HG02885 (cell line): ENCODE measurements at regions not wholly inside any gene's neighbourhood (a gene's known extent, or its start where the extent isn't known, plus 50 kb on each side); places are given as distances from the start of the nearest gene placed in this dataset.
"Not testable (repeated sequence)": the region's sequence is repeated elsewhere in the genome, so short reads cannot be mapped to it uniquely, and the experiment has no call there.

Experiments used
- ATAC-seq: cut with Tn5 transposase; IDR thresholded peaks from one replicate; pipeline ENCODE4 v1.9.1; 2021; ENCODE audit warnings: mild to moderate bottlenecking; ENCODE audit not compliant: unreplicated experiment, poor library complexity

DNA sequence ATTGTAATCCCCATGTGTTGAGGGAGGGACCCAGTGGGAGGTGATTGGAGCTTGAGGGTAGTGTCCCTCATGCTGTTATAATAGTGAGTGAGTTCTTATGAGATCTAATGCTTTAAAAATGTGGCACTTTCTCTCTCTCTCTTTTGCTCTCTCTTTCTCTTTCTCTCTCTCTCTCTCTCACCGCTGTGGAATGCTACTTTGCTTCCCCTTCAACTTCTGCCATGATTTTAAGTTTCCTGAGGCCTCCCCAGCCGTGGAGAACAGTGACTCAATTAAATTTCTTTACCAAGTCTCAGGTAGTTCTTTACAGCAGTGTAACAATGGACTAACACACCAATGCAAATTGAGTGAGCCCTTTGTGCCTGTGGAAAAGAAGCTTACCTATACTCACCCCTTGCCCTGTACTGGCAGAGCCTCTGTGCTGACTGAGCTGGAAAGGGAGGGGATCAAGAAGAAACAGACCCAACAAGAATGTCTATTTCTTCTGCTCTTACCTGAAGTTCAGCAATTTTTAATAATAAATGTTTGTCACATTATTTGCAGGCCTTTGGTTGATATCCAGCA is 642.5 kb upstream of the KCND2 start:
- ATAC-seq: no peak

DNA sequence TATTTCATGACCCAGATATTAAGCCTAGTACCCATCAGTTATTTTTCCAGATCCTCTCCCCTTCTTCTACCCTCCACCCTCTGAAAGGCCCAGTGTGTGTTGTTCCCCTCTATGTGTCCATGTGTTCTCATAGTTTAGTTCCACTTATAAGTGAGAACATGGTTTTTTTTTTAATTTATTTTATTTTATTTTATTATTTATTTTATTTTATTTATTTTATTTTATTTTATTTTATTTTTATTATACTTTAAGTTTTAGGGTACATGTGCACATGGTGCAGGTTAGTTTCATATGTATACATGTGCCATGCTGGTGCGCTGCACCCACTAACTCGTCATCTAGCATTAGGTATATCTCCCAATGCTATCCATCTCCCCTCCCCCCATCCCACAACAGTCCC is 639.2 kb upstream of the KCND2 start:
- not testable (repeated sequence) for ATAC-seq

DNA sequence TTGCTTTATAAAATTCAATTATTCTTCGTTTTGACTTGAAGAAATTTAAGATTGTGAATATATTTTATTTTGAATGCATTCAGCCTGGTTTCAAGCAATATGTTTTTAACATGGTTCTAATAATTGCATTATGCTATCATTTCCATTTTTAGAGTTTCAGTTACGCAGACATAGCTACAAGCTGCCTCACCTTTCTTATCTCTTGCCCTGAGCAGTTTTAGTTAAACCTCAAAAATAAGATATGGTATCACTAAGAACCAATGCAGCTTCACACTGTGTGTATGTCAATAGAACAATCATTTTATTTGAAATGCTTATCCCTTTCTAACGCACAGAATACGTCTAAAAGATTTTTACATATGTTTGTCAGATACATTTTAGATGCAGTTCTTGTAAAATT is 632.6 kb upstream of the KCND2 start:
- ATAC-seq: no peak

DNA sequence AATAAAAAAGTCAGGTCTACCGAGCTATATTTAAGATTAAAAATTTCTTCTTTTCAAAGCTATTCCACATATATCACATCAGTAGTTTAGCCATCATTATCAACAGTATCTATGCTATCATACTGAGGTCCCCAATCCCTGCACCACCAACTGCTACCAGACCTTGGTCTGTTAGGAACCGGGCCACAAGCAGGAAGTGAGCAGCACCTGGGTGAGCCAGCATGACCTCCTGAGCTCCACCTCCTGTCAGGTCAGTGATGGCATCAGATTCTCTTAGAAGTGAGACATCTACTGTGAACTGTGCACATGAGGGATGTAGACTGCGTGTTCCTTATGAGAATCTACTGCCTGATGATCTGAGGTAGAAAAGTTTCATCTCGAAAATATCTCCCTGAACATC is 632.1 kb upstream of the KCND2 start:
- ATAC-seq: no peak

DNA sequence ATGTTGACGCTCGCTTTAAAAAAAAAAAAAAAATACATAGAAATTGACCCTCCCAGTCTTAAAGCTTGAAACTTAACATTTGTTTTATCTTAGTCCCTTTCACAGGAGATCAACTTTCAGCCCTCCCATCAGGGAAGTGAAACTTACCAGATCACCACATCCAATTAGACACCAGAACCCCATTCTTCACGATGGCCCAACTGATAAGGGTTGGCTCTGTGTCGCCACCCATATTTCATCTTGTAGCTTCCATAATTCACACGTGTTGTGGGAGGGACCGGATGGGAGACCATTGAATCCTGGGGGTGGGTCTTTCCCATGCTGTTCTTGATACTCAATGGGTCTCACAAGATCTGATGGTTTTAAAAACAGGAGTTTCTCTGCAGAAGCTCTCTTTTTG is 629.4 kb upstream of the KCND2 start:
- no peak for ATAC-seq

DNA sequence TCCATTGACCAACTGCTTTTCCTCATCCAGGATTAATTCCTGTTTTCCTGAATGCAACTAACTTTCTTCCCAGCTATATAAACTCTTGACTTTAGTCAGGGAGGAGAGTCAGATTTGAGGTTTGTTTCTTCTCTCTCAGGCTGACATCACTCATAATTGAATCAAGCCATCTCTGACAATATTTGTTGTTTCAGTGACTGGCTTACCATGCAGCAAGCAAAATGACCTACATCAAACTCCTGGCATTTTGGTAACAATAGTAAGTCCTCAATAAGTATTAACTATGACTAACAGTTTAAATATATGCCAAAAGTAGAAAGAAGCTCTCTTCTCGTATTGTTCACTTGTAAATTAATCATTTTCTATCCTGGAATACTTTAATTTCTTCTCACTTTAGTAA is 625.7 kb upstream of the KCND2 start:
- ATAC-seq: no peak

DNA sequence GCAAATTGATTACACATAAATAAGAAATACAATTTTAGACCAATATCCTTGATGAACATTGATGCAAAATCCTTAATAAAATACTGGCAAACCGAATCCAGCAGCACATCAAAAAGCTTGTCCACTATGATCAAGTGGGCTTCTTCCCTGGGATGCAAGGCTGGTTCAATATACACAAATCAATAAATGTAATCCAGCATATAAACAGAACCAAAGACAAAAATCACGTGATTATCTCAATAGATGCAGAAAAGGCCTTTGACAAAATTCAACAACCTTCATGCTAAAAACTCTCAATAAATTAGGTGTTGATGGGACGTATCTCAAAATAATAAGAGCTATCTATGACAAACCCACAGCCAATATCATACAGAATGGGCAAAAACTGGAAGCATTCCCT is 624.2 kb upstream of the KCND2 start:
- ATAC-seq: not testable (repeated sequence)

DNA sequence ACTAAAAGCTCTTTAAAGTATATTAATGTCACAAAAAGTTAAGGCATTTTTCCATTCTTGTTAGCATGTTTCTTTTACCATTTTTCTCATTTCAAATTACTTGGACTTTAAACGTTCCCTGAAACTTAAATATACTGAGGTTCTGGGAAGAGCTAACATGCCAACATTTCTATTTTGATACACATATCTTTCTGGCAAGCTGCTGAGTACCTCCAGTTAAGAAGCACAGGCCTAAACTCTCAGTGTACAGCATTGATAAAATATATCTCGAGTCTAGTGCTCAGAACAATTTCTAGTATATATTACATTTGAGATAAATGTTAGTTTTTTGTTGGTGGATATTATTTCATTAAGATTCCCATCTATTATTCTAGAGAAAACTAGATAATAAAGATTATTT is 612.9 kb upstream of the KCND2 start:
- ATAC-seq: no peak

DNA sequence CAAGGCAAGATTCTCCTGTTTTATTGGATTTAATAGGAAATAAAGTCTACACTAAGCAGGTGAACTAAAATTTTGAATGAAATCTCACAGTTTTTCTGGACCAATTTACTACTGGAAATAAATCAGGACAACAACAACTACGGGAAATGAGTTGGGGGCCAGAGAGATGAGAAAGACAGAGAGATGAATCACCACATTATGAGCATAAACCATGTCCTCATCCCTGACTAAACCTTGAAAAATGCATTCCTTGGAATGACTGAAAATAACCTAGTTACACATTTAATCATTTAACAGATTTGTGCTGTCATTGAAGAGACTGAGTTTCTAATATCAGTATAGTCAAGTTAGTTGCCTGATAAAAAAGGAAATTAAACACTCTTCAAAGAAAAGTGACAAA is 608.4 kb upstream of the KCND2 start:
- ATAC-seq: no peak

DNA sequence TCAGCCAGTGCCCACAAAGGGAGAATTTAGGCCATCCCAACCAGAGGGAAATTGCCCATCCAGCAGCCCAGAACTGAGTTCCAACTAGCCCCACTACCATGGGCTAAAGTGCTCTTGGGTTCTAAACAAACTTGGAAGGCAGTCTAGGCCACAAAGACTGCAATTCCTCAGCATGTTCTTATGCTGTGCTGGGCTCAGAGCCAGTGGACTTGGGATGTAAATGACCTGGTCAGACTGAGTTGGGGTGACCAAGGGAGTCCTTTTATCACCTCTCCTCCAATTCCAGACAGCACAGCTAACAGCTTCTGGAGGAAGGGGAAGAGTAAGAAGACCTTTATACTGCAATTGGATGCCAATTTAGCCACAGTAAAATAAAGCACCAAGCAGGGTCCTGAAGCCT is 607.2 kb upstream of the KCND2 start:
- no peak for ATAC-seq

DNA sequence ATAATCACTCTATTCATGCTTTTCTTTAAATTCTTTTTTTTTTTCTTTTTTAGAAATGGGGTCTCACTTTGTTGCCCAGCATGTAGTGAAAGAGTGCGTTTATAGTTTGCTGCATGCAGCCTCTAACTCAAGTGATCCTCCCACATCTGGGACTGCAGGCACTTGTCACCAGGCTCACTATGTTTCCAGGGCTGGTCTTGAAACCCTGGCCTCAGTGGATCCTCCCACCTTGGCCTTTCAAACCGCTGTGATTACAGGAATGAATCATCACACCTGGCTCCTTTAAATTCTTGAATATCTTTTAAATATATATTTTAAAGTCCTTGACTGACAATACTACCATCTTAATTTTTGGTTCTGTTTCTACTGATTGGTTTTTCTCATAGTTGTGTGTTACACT is 591.6 kb upstream of the KCND2 start:
- ATAC-seq: no peak

DNA sequence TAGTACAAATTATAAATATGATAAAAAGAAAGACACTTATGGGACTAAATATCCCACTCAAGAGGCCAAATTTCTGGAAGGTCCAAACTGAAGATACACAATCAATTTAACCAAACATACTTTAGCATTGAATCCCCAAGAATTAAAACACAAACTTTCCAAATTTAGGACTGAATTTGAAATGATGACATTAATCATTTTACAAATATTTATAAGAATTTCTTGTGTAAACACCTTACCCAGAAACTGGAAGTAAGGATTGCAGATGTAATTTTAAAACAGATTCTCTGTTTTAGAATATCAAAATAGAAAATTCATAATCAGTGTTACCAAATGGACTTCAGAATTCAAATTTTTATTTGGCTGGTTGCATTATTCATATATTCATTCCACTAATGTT is 588.2 kb upstream of the KCND2 start:
- no peak for ATAC-seq

DNA sequence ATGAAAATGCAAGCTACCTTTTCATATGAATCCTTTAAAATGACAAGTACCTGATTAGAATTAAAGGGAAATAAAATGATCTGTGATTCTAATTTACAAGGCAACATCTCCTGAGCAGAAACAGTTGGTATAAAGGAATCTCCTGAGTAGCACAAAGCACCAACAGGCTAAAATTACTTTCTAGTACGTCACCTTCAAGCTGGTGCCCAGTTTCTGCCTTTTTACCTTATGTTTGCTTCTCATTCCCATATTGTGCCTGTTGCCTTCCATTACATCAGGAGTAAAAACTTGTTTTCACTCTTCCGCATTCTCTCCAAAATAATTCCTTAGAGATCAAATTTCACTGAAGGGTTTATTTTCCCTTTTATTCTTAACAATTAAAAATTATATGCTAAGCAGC is 587.1 kb upstream of the KCND2 start:
- no peak for ATAC-seq

DNA sequence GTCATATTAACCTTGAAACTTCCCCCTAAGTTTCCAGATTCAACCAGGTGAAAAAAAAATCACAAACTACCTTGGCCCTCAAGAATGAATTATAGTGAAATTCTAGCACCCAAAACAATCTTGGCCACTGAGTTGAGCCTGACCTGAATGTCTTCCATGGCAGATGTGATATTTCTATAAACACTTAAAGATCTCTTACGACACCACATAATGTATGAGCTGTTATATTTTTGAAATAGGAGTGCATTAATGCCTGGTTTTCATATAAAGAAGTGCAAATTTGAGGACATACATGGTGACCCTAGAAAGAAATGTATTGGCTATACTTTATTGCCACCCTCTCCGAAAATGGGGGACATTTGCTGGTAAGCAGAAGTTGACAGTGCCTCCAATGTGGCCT is 584.1 kb upstream of the KCND2 start:
- no peak for ATAC-seq

DNA sequence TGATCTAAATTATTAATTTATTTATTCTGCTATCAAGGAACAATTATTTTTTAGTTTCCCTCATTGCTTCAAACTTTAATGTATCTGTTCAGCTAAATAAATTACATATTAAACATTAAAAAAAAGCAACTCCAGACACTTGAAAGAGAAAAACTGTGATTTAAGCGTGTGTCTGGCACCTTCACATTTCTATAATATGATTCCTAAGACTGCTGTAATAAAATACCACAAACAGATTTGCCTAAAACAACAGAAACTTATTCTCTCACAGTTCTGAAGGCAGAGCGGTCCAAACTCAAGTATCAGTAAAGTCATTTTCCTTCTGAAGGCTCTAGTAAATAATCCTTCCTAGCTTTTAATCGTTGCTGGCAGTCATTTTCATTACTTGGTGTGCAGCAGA is 580.4 kb upstream of the KCND2 start:
- no peak for ATAC-seq

DNA sequence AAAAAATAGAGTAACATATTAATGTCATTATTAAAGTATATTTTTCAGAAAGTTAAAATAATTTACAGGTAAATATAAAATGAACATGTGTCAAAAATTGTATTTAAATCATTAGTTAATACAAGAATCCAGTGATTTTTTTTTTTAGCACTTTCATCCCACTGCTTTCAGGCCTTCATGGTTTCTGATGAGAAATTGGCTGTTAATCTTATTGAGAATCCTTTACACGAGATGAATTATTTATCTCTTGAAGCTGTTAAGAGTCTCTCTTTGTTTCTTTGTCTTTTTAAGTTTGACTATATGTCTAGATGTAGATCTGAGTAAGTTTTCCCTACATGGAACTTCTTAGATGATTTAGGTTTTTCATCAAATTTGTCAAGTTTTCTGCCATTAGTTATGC is 578.5 kb upstream of the KCND2 start:
- no peak for ATAC-seq

DNA sequence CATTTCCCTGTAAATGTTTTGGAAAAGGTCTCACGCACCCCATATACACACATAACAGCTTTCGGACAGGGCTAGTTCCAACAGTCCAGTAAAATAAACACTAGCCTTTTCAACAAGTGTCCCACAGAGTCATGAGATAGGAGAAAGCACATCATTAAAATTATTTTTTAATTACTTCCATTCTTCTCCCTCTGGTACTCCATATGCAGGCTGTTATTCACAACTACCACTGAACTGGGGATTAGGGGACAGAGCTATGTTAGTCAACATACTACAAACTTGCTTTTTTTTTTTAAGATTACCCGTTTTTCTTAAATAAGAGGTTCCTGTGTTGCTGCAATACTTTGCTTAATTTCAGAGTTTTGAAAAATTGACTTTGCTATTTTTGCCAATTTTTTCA is 576.6 kb upstream of the KCND2 start:
- ATAC-seq: no peak

DNA sequence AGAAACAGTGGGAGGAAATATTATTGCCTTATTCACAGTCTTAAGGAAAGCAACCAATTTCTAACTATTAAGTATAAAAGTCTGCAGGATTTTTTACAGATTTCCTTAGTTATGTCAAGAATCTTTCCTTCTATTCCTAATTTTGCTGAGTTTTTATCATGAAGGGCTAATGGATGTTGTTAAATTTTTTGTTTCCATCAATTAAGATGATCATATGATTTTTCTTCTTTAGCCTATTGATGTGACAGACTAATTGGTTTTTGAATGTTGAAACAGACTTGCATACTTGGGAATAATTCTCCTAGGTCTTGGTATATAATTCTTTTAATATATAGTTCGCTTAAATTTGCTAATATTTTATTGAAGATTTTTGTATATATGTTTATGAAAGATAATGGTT is 569.1 kb upstream of the KCND2 start:
- no peak for ATAC-seq

DNA sequence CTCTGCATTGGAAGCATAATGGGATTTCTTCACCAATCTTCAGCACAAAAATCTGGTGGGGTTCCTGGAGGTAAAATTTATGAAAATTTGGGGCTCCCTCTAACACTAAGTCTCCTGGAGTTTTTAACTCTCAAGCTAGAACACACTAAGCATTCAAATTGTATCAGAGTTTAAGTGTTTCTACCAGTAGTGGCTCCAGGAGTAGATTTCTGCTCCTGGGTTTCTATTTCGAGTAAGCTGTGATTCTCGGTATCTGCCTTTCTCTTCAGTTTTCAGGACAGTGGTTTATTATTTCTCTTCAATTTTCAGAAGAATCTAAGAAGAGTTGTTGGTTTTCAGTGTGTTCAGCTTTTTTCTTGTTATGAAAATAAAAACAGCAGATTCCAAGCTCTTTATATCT is 566.4 kb upstream of the KCND2 start:
- ATAC-seq: no peak

DNA sequence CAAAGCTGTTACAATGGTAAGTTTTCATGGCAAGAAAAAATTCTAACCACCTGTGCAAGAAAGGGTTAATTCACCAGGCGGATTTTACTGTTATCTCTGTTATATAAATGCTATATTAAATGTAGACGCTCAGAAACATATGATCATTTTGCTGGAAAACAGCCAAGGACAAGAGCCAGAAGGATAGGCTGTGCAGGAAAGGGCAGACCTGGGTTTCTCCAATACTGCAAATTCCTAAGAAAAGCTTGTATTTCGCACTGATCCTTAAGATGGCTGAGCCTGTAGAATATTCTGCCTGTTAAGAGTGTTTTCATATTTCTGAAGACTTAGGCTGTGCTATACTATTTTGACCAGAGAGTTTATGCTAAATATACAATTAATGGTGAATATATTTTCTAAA is 564.1 kb upstream of the KCND2 start:
- no peak for ATAC-seq

DNA sequence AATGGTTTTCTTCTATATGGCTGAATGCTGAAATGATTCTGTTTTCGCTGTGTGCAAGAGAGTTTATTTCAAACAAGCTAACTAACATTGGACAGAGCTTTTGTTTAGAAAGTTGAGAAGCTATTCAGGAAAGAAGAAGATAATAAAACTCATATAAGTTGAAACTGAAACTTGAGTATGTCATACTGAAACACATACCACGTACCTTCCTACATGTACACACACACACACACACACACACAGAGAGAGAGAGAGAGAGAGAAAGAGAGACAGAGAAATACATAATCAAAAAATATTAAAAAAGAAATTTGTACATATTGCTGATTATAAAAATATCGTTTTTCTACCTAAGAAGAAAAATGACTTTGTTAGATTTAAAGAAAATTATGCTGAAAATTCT is 561.9 kb upstream of the KCND2 start:
- peak; percentile 95 for ATAC-seq

DNA sequence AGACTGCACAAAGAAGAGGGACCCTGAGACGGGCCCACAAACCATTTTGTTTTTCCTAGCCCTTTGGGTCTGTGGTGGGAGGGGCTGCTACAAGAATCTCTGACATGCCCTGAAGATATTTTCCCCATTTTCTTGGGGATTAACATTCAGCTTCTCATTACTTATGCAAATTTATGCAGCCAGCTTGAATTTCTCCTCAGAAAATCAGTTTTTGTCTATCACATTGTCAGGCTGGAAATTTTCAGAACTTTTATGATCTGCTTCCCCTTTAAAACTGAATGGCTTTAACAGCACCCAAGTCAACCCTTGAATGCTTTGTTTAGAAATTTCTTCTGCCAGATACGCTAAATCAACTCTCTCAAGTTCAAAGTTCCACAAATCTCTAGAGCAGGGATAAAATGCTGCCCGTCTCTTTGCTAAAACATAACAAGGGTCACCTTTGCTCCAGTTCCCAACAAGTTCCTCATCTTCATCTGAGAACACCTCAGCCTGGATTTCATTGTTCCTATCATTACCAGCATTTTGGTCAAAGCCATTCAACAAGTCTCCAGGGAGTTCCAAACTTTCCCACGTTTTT is 560.0 kb upstream of the KCND2 start:
- no peak for ATAC-seq

DNA sequence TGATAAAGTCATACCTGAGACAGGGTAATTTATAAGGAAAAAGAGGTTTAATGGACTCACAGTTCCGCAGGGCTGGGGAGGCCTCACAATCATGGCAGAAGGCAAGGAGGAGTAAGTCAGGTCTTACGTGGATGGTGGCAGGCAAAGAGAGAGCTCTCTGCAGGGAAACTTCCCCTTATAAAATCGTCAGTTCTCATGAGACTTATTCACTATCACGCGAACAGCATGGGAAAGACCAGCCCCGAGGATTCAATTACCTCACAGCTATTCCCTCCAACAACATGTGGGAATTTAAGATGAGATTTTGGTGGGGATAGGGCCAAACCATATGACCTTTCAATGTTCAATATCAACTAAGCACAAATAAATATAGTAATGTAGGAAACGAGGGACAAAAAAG is 559.4 kb upstream of the KCND2 start:
- ATAC-seq: no peak
